Immature natural killer cell (primary cell): ENCODE measurements at regions not wholly inside any gene's neighbourhood (a gene's known extent, or its start where the extent isn't known, plus 50 kb on each side); places are given as distances from the start of the nearest gene placed in this dataset.
A peak's percentile ranks its signal among the peaks of the same experiment; 100 is the strongest.
"Not testable (repeated sequence)": the region's sequence is repeated elsewhere in the genome, so short reads cannot be mapped to it uniquely, and the experiment has no call there.

Experiments used
- DNase-seq, 3 donors: peaks; one replicate each; pipeline ENCODE4 v3.0.0; 2022; ENCODE audit warnings: mixed read lengths in 1 of 3
- H3K27ac Mint-ChIP-seq, 6 donors: one replicate each; pipeline ENCODE4 v1.8.0; 2020; ENCODE audit warnings: mixed read lengths in 6 of 6, mild to moderate bottlenecking in 5 of 6, inconsistent platforms in 4 of 6, moderate library complexity in 3 of 6
- H3K27me3 Mint-ChIP-seq, 3 donors: one replicate each; pipeline ENCODE4 v1.8.0; 2020 to 2021; ENCODE audit warnings: low read depth in 3 of 3, mild to moderate bottlenecking in 3 of 3, mixed read lengths in 3 of 3, moderate library complexity in 3 of 3, inconsistent platforms in 1 of 3
- H3K36me3 Mint-ChIP-seq, 3 donors: one replicate each; pipeline ENCODE4 v1.8.0; 2020; ENCODE audit warnings: mixed read lengths in 3 of 3, inconsistent platforms in 2 of 3, mild to moderate bottlenecking in 2 of 3
- H3K4me1 Mint-ChIP-seq, 2 donors: one replicate each; pipeline ENCODE4 v1.8.0; 2020; ENCODE audit warnings: inconsistent platforms in 2 of 2, mild to moderate bottlenecking in 2 of 2, mixed read lengths in 2 of 2, moderate library complexity in 1 of 2
- H3K4me3 Mint-ChIP-seq, 5 donors: one replicate each; pipeline ENCODE4 v1.8.0; 2020; ENCODE audit warnings: mild to moderate bottlenecking in 5 of 5, mixed read lengths in 5 of 5, inconsistent platforms in 3 of 5, moderate library complexity in 3 of 5
- H3K9me3 Mint-ChIP-seq, 6 donors: one replicate each; pipeline ENCODE4 v1.8.0; 2020; ENCODE audit warnings: mild to moderate bottlenecking in 6 of 6, mixed read lengths in 6 of 6, inconsistent platforms in 4 of 6, moderate library complexity in 3 of 6

DNA sequence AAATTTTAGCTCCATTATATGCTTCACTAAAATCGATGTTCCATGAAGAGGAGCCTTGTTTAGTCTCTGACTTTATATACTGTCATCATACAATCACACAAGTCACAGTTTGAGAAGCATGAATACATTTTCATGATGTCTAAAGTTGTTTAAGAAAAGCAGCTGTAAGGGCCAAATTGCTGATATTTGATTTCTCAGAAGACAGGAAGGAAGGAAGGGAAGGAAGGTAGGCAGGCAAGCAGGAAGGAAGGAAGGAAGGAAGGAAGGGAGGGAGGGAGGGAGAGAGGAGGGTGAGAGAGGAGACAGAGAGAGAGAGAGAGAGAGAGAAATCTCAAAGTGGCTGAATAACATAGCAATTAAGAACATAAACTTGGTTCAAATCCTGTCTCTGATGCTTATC lies 153.7 kb downstream of the RTL9 start:
- no peak overlapping the region for H3K4me3 Mint-ChIP-seq
- peaks cover 1 to 9% (median 1%) of the 10 kb centered on the region in 3 donors for H3K27me3 Mint-ChIP-seq
- H3K27ac Mint-ChIP-seq = no peak overlapping the region
- no peaks in the 10 kb centered on the region for H3K36me3 Mint-ChIP-seq
- H3K9me3 Mint-ChIP-seq = peaks cover 0 to 1% (median 0%) of the 10 kb centered on the region in 6 donors
- no peaks in the 10 kb centered on the region for H3K4me1 Mint-ChIP-seq
- DNase-seq = no peak

DNA sequence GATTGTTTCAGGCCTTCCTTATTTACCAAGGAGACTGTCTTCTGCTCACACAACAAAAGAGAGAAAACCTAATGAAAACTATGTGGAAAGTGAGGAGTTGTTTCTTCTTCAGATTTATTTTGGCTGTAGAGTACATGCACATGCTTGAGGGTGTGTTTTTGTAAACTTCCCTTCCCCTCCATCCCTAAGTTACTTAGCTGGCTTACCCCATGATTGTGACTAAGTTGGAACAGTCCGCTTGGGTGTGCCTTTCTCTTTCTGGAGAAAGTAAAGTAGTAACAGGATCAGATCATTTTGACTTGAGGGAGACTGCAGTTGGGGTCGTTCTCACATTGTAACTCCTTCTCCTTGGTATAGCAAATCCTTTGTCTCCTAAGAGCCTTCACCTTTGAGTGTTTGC lies 155.9 kb downstream of the RTL9 start:
- no peak overlapping the region for H3K4me3 Mint-ChIP-seq
- peaks cover 0 to 1% (median 0%) of the 10 kb centered on the region in 6 donors for H3K9me3 Mint-ChIP-seq
- no peaks in the 10 kb centered on the region for H3K4me1 Mint-ChIP-seq
- no peaks in the 10 kb centered on the region for H3K36me3 Mint-ChIP-seq
- peaks cover 1 to 9% (median 4%) of the 10 kb centered on the region in 3 donors for H3K27me3 Mint-ChIP-seq
- DNase-seq = no peak
- no peak overlapping the region for H3K27ac Mint-ChIP-seq

GRCh38 chrX:110519501-110519900 lies 160.9 kb downstream of the RTL9 start:
- peaks cover 0 to 3% (median 1%) of the 10 kb centered on the region in 3 donors for H3K27me3 Mint-ChIP-seq
- no peak overlapping the region for H3K4me3 Mint-ChIP-seq
- DNase-seq = no peak
- H3K4me1 Mint-ChIP-seq = no peaks in the 10 kb centered on the region
- no peaks in the 10 kb centered on the region for H3K36me3 Mint-ChIP-seq
- H3K9me3 Mint-ChIP-seq = no peaks in the 10 kb centered on the region
- no peak overlapping the region for H3K27ac Mint-ChIP-seq

- Mint-ChIP-seq H3K9me3 (no peaks in the 10 kb centered on the region), H3K36me3 (no peaks in the 10 kb centered on the region), H3K4me1 (no peaks in the 10 kb centered on the region), H3K27ac (no peak overlapping the region), H3K4me3 (no peak overlapping the region), H3K27me3 (peaks cover 0 to 3% (median 1%) of the 10 kb centered on the region in 3 donors)
- DNase-seq = no peak
These were observed 161.3 kb downstream of the RTL9 start for GRCh38 chrX:110519906-110520452.

- not testable (repeated sequence) for H3K27ac Mint-ChIP-seq, H3K27me3 Mint-ChIP-seq, H3K4me1 Mint-ChIP-seq, H3K4me3 Mint-ChIP-seq, H3K36me3 Mint-ChIP-seq, DNase-seq, H3K9me3 Mint-ChIP-seq
These were observed 162.0 kb downstream of the RTL9 start for GRCh38 chrX:110520652-110521051.

DNA sequence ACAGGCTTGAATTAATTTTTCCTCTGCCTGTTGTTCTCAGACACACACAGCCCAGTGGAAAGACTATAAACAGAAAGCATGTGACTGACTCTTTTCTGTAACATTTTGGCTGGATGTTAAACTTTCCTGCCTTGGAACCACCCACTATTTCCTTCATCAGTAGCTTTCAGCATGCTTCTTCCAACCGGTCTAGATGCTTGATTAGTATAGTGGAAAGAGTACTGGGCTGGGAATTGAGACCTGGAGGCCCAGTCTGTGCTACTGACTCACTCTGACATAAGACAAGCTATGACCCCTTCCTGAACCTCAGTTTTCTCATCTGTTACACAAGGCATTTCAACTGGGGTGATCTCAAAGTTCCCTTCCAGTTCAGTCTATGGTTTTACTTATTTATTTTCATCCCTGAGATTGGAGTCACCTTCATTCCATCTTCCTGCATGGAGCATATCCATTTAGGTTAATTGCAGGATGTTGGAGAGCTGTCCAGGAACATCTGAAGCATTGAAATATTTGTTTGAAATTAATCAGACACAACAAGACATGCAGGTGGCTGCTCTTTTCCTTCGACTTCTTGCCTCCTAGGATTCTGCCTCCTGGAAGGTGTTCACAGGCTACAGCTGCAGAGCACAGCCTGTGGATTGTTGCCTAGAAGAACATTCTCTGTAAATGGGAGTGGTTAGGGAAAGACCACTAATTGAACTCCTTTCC lies 173.4 kb downstream of the RTL9 start:
- H3K36me3 Mint-ChIP-seq = no peaks in the 10 kb centered on the region
- H3K4me1 Mint-ChIP-seq = no peaks in the 10 kb centered on the region
- peak overlapping the region in 1 of 6 donors; percentile 24 for H3K27ac Mint-ChIP-seq
- DNase-seq = no peak
- H3K27me3 Mint-ChIP-seq = peaks cover 0 to 14% (median 0%) of the 10 kb centered on the region in 3 donors
- H3K4me3 Mint-ChIP-seq = no peak overlapping the region
- H3K9me3 Mint-ChIP-seq = peaks cover 0 to 3% (median 0%) of the 10 kb centered on the region in 6 donors

DNA sequence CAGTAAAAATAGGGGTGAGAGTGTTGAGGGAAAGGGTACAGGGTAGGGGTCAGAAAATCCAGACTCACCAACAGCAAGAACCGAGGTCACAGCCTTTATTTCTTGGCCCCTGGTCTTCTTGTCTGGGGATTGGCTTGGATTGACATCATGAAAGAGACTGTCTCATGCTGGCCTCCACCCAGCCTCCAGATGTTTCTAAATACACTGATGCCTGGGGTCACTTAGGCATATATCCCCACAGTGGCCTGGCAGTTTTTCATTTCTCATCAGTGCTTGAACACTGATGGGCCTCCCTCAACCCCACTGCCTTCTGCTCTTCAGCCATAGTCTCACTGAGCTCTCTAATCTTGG lies 173.9 kb downstream of the RTL9 start:
- Mint-ChIP-seq H3K27me3 (peaks cover 0 to 14% (median 0%) of the 10 kb centered on the region in 3 donors), H3K27ac (no peak overlapping the region), H3K4me1 (no peaks in the 10 kb centered on the region), H3K9me3 (peaks cover 0 to 3% (median 0%) of the 10 kb centered on the region in 6 donors), H3K4me3 (no peak overlapping the region), H3K36me3 (no peaks in the 10 kb centered on the region)
- no peak for DNase-seq

DNA sequence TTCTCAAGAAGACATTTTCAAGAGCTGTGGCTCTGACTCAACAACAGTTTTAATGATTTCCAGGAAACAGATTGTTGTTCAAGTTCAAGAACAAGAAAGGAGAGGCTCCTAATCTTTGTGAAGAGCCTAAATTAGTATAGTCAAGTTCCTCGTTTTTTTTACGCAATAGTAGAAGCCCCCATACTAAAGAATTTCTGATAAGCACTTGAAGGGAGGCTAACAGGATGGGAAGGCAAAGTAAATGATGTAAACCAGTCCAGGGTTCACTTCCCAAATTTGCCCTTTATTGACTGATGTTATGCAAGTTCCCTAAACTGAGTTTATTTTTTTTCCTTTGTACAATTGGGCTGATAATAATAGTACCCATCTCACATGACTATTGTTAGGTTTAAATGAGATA lies 178.2 kb downstream of the RTL9 start:
- H3K27me3 Mint-ChIP-seq = peaks cover 0 to 16% (median 2%) of the 10 kb centered on the region in 3 donors
- DNase-seq = no peak
- no peaks in the 10 kb centered on the region for H3K9me3 Mint-ChIP-seq
- H3K4me3 Mint-ChIP-seq = no peak overlapping the region
- no peak overlapping the region for H3K27ac Mint-ChIP-seq
- H3K36me3 Mint-ChIP-seq = no peaks in the 10 kb centered on the region
- H3K4me1 Mint-ChIP-seq = no peaks in the 10 kb centered on the region

GRCh38 chrX:110541266-110541665 lies 182.6 kb downstream of the RTL9 start:
- H3K27me3 Mint-ChIP-seq = peaks cover 0 to 6% (median 2%) of the 10 kb centered on the region in 3 donors
- H3K36me3 Mint-ChIP-seq = no peaks in the 10 kb centered on the region
- H3K4me1 Mint-ChIP-seq = no peaks in the 10 kb centered on the region
- no peak overlapping the region for H3K4me3 Mint-ChIP-seq
- no peaks in the 10 kb centered on the region for H3K9me3 Mint-ChIP-seq
- no peak for DNase-seq
- H3K27ac Mint-ChIP-seq = no peak overlapping the region

GRCh38 chrX:110550854-110551253 lies 192.2 kb downstream of the RTL9 start:
- not testable (repeated sequence) for H3K9me3 Mint-ChIP-seq, H3K4me1 Mint-ChIP-seq, H3K27me3 Mint-ChIP-seq

DNA sequence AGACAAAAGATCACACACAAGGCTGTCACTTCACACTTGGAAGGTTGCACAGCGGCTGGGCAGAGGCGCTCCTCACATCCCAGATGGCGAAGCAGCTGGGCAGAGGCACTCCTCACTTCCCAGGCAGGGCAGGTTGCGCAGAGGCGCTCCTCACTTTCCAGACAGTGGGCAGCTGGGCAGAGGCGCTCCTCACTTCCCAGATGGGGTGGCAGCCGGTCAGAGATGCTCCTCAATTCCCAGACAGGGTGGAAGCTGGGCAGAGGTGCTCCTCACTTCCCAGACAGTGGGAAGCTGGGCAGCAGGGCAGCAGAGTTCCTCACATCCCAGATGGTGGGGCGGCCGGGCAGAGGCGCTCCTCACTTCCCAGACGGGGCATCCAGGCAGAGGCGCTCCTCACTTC lies 199.2 kb downstream of the RTL9 start:
- Mint-ChIP-seq H3K4me1 (no peaks in the 10 kb centered on the region), H3K27ac (no peak overlapping the region), H3K4me3 (no peak overlapping the region), H3K27me3 (peaks cover 0 to 17% (median 2%) of the 10 kb centered on the region in 3 donors), H3K9me3 (peaks cover 0 to 2% (median 0%) of the 10 kb centered on the region in 6 donors), H3K36me3 (no peaks in the 10 kb centered on the region)
- DNase-seq = no peak

More at GRCh38 chrX:110550854-110551253, 192.2 kb downstream of the RTL9 start:
- not testable (repeated sequence) for DNase-seq, H3K4me3 Mint-ChIP-seq, H3K36me3 Mint-ChIP-seq, H3K27ac Mint-ChIP-seq

- Mint-ChIP-seq H3K27ac (no peak overlapping the region), H3K4me3 (no peak overlapping the region), H3K4me1 (no peaks in the 10 kb centered on the region), H3K9me3 (peaks cover 0 to 2% (median 0%) of the 10 kb centered on the region in 6 donors), H3K36me3 (no peaks in the 10 kb centered on the region), H3K27me3 (peaks cover 0 to 17% (median 2%) of the 10 kb centered on the region in 3 donors)
- DNase-seq = no peak
These were observed 199.8 kb downstream of the RTL9 start for GRCh38 chrX:110558406-110558805.

GRCh38 chrX:110561034-110561433 lies 202.4 kb downstream of the RTL9 start:
- Mint-ChIP-seq H3K9me3 (peaks cover 0 to 2% (median 0%) of the 10 kb centered on the region in 6 donors), H3K4me1 (no peaks in the 10 kb centered on the region)
- no peak for DNase-seq

GRCh38 chrX:110563282-110563681 lies 204.6 kb downstream of the RTL9 start:
- DNase-seq = no peak
- Mint-ChIP-seq H3K4me3 (no peak overlapping the region), H3K27me3 (peaks cover 0 to 7% (median 2%) of the 10 kb centered on the region in 3 donors), H3K36me3 (no peaks in the 10 kb centered on the region), H3K27ac (no peak overlapping the region), H3K9me3 (peaks cover 0 to 2% (median 0%) of the 10 kb centered on the region in 6 donors), H3K4me1 (no peaks in the 10 kb centered on the region)

More at GRCh38 chrX:110561034-110561433, 202.4 kb downstream of the RTL9 start:
- peaks cover 0 to 15% (median 2%) of the 10 kb centered on the region in 3 donors for H3K27me3 Mint-ChIP-seq
- H3K36me3 Mint-ChIP-seq = no peaks in the 10 kb centered on the region
- no peak overlapping the region for H3K4me3 Mint-ChIP-seq
- H3K27ac Mint-ChIP-seq = no peak overlapping the region

GRCh38 chrX:110568441-110568840 lies 209.8 kb downstream of the RTL9 start:
- Mint-ChIP-seq H3K36me3 (no peaks in the 10 kb centered on the region), H3K9me3 (no peaks in the 10 kb centered on the region), H3K27ac (no peak overlapping the region), H3K27me3 (peaks cover 0 to 4% (median 3%) of the 10 kb centered on the region in 3 donors), H3K4me3 (no peak overlapping the region), H3K4me1 (no peaks in the 10 kb centered on the region)
- no peak for DNase-seq
